ENCODE measurements at regions not wholly inside any gene's neighbourhood (a gene's known extent, or its start where the extent isn't known, plus 50 kb on each side); places are given as distances from the start of the nearest gene placed in this dataset.

- DNase-seq: no peak
- no peaks in the 10 kb centered on the region for H3K4me1 ChIP-seq
Measured at GRCh38 chrX:116384406-116384954, 51.9 kb upstream of the SLC6A14 start.

More at GRCh38 chrX:116384406-116384954, 51.9 kb upstream of the SLC6A14 start:
- no peak overlapping the region for H3K4me3 ChIP-seq
- H3K9me3 ChIP-seq: no peaks in the 10 kb centered on the region
- intact Hi-C loops (cut with DNase I; ENCODE audit: low total_unique reads): no loop called here
- TF ChIP-seq POLR2A (IDR thresholded peaks at IDR 0.05): no peak
- no peaks in the 10 kb centered on the region for H3K36me3 ChIP-seq
- H3K27me3 ChIP-seq: no peaks in the 10 kb centered on the region
- no peak overlapping the region for H3K27ac ChIP-seq
